ENCODE measurements at regions not wholly inside any gene's neighbourhood (a gene's known extent, or its start where the extent isn't known, plus 50 kb on each side); places are given as distances from the start of the nearest gene placed in this dataset.
"Not testable (repeated sequence)": the region's sequence is repeated elsewhere in the genome, so short reads cannot be mapped to it uniquely, and the experiment has no call there.

DNA sequence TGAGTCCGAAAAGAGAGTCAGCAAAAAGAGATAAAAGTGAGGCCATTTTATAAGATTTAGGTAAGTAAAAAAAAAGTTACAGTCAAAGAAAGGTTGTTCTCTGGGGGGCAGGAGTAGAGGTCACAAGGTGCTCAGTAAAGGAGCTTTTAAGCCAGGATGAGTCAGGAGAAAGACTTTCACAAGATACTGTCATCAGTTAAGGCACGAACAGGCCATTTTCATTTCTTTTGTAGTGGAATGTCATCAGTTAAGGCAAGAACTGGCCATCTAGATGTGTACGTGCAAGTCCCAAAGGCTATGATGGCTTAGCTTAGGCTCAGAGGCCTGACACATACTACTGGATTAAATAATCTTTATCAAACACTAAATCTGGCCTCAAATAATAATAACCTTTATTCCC lies 1207.3 kb upstream of the FAM98A start:
- DNase-seq = no peak

DNA sequence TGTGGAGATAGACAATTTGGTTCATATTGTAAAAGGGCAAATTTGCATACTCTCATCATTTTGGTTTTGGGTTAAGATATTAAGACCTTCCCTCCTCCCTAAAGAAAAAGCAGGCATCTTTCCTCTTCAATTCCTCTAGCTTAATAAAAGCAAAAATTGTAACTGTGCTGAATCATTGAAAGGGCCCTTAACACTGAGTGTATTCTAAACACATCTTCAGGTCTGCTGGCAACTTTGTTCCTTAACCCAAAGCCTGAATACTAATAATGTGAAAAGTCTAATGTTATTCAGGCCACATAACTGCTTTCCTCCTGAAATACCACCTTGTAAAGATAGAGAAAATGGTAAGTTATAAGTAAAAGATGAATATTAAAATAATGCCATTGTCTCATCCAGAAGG lies 1200.5 kb upstream of the FAM98A start:
- no peak for DNase-seq

DNA sequence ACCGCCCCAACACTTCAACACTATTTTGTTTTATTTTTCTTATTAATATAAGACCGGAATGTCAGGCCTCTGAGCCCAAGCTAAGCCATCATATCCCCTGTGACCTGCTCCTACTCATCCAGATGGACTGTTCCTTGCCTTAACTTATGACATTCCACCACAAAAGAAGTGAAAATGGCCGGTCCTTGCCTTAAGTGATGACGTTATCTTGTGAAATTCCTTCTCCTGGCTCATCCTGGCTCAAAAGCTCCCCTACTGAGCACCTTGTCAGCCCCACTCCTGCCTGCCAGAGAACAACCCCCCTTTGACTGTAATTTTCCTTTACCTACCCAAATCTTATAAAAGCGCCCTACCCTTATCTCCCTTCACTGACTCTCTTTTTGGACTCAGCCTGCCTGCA lies 1196.5 kb upstream of the FAM98A start:
- DNase-seq = not testable (repeated sequence)

DNA sequence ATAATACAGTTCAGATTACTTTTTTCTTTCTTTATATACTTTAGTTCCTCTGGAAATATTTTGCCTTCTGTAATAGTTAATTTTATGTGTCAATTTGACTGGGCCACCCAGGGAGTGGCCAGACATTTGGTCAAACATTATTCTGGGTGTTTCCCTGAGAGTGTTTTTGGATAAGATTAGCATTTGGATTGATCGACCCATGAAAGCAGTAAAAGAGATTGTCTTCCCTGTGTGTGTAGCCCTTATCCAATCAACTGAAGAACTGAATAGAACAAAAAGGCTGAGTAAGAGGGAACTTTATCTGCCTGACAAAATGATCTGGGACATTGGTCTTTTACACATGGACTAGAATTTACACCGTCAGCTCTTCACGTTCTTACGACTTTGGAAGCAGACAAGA lies 1190.1 kb upstream of the FAM98A start:
- no peak for DNase-seq

DNA sequence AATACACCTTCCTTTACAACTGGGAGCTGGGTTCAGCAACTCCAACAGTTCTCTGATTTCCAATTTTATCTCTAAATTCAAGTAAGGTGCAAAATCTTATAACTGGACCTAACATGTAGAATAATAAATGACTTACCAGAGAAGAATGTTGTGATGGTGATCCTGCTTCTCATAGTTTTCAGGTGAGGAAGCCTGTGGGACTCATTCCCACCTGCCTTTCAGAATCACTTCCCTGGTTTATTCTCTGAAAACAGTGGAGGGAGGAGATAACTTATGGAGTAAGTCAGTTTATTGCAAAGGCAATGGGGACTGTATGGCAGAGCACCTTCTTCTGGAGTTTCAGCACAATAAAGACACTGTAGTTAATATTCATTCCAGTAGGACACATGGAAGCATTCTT lies 1188.2 kb upstream of the FAM98A start:
- DNase-seq = no peak

DNA sequence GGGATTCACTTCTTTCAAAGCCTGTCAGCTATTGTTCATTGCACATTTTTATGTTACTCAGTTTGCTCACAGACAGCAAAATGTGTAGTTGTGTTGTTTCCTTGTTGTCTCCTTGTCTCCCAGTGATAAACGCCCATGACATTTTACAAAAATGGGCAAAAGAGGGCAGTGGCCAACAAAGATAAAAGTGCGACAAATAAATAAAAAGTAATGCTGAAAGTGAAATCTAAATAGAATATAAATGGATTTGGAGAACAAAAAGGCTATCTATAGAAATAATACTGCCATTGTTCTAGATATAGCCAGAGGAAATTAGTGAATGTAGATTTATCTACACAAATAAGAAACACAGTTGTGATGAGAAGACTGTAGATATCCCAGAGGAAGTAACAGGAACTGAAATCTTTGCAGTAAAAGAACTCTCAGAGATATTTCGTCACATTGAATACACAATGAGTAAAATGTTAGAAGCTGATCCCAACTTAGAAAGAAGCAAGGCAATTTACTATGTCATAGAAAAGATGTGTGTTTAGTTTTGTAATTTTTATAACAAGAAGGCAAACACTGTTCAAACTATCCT lies 1186.2 kb upstream of the FAM98A start:
- no peak for DNase-seq

DNA sequence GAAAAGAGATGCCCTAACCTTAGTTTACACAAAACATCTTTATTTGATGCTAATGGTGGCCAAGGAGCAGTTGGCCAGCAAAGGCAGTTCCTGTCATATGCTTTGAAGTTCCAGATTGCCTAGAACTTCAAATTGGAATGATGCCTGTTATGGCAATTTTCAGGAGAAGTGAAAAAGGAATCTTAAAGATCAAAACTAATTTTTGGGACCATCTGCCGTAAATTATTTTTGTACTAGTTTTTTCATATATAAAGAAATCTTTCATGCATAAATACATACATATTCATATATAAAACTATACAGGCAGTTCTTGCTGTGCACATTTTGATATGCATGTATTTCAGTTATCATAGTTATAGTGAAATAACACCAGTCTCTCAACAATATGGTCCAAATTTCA lies 1185.6 kb upstream of the FAM98A start:
- DNase-seq = no peak

DNA sequence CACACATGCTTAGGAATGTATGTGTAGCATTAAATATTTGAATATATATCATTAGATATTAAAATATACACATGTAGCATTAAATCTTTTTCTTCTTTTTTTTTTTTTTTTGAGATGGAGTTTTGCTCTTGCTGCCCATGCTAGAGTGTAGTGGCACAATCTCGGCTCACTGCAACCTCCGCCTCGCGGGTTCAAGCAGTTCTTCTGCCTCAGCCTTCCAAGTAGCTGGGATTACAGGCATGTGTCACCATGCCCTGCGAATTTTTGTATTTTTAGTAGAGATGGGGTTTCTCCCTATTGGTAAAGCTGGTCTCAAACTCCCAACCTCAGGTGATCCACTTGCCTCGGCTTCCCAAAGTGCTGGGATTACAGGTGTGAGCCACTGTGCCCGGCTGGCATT lies 1151.6 kb upstream of the FAM98A start:
- not testable (repeated sequence) for DNase-seq

DNA sequence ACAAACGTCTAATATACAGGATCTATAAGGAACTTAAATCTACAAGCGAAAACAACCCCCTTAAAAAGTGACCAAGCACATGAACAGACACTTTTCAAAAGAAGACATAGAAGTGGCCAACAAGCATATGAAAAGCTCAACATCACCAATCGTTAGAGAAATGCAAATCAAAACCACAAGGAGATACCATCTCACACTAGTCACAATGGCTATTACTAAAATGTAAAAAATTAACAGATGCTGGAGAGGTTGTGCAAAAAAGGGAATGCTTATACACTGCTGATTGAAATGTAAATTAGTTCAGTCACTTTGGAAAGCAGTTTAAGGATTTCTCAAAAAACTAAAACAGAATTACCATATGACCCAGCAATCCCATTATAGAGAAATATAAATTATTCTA lies 1148.5 kb upstream of the FAM98A start:
- DNase-seq = no peak

DNA sequence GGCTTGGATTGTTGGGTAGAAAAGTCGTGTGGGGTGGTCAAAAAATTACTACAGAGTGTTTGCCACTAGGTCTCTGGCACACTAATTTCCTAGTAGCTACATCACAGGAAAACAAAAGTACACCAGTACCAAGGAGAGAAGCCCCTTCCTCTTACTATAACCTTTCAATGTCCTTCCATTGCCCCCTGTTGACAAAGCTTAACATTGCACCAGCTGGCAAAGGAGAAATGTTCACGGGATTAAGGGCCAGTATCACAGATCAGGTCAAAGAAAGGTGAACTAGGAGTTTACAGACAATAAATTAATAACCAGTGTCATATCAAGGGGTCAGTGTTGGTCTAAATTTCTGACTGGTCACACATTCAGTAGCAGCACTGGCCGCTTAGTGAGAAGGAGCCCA lies 1139.6 kb upstream of the FAM98A start:
- DNase-seq = no peak

DNA sequence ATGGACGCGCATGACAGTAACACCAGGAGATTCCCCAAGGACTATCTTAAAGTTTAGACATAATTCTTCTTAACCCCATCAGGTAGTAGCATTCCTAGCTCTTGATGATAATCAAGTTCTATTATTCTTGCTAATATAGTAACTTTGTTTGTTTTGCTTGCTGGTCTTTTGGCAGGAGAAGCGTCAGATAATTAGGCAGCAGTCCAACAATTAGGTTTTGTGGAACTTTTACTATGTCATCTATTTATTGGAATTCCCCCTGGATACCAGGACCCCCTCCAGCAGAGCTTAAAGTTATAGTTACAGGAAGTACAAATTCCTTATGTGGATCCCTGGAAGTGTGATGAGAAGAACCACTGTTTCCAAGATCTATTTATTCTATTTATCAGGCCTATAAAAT lies 1138.0 kb upstream of the FAM98A start:
- no peak for DNase-seq

DNA sequence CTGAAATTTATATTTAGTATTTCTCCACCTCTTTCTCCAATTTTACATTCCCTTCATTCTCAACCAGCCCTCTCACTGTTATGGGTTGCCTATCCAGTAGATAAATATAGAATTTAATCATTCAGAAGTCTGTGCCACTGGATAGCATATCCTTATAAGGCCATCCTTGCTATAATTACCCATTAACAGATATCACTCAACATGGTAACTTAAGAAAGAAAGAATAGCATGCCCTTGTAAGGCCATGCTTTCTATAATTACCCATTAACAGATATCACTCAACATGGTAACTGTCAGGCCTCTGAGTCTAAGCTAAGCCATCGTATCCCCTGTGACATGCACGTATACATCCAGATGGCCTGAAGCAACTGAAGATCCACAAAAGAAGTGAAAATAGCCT lies 1137.4 kb upstream of the FAM98A start:
- no peak for DNase-seq

DNA sequence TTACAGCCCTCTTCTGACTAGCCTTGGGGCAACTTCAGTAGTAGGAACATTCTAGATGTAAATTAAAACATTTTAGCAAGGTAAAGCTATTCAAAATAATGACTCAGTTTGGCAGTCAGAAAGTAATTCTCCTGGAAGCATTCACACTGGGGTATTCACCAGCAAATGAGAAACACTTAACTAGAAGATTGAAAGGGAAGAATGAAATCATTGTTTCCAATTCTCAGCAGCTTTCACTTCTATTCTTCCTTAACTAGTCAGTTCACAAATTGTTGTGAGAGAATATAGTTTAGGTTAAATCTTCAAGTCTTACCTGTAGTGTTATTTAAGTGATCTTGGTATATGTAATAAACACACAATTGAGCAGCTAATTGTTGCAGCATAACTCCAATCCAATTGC lies 1135.6 kb upstream of the FAM98A start:
- DNase-seq = no peak

DNA sequence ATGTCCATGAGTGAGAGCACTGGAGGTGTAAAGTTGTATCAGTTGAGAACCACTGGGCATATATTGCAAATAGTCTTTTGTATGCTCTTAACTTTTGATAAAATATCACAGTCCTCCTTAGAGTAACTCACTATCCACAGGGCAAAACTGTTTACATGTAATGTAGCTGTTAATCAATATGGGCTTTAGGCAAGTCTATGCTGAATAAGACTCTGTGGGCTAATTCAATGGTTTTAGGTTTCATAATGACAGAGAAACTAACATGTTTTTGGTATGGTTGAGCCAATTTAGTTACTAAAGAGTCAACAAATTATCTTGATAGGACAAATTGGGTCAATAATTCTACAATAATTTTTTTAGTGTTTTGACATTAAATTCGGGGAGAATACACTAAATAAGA lies 1134.9 kb upstream of the FAM98A start:
- no peak for DNase-seq

DNA sequence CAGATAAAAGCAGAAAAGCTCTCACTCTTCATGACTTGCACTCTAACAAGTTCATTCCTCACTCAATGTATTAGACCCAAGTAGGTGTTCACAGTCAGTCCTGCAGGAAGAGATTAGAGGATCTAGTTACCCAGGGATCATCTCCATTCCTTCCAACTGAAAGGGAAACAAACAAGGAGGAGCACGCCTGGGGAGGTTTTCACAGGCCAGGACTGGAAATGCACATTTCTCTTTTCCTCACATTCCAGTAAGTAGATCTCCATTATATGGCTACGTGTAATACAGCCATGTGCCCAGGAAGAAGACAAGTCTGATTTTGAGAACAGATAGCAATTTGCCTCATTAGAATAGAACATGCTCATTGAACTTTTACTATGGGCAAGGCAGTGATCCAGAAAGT lies 1132.2 kb upstream of the FAM98A start:
- DNase-seq = no peak

DNA sequence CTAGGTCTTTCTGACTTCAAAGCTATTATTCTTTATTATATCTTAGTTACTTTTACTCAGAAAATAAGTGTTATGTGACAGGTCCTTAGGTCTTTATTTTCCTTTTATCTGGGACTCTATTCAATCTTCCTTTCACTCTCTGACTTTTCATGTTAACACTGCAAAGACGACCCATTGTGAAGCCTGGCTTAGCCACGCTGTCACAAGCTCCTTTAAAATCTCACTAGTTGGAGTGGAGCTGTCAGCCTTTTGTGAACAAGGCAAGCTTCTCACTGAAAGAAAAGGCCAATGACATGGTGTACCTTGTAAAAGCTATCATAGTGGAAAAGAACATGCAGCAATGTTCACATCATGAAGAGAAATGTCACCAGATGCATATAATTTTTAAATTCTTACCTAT lies 1130.7 kb upstream of the FAM98A start:
- no peak for DNase-seq

DNA sequence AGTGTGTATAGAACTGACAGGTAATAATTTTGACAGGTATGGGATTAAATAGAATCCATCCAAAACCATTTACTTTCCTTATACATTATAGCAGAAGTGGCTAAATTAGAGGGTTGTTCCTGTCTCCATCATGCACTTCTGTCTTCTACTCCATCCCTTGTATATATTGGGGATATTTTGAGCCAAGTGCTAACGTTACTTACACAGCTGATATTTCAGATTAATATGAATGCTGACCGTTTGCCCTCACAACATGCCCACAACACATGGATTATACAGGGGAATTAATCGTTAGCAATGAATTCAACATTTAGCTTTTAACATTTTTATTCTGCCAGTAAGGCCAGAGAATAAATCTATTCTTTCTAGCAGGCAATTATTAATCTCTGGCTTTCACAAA lies 1125.0 kb upstream of the FAM98A start:
- no peak for DNase-seq

DNA sequence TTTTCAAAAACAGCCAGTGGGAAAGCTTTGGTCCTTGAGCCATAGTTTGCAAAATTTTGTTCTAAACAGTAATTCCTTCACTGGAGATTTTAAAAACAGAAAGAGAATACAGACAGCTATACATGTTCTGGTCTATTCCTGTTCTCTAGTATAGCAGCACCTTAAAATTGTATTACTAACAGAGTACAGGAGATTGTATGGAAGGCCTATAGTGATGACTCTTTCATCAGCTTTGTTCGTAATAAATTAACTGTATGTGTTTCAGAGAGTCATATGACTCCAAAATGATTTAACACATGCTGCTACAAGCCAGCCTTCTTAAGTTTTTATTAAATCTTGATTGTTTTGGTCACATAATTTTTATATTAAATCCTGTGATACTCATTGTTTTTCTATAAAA lies 1124.6 kb upstream of the FAM98A start:
- no peak for DNase-seq

DNA sequence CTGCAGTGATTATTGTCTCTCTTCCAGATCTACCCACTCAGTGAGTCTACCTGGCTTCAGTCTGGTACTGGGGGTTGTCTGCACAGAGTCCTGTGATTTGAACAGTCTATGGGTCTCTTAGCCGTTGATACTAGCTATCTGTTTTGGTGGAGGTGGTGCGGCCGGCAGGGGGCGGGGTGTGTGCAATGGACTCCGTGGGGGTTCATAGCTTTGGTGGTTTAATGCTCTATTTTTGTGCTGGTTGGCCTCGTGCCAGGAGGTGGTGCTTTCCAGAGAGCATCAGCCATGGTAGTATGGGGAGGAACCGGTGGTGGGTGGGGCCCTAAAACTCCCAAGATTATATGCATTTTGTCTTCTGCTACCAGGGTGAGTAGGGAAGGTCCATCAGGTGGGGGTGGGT lies 1120.1 kb upstream of the FAM98A start:
- no peak for DNase-seq

DNA sequence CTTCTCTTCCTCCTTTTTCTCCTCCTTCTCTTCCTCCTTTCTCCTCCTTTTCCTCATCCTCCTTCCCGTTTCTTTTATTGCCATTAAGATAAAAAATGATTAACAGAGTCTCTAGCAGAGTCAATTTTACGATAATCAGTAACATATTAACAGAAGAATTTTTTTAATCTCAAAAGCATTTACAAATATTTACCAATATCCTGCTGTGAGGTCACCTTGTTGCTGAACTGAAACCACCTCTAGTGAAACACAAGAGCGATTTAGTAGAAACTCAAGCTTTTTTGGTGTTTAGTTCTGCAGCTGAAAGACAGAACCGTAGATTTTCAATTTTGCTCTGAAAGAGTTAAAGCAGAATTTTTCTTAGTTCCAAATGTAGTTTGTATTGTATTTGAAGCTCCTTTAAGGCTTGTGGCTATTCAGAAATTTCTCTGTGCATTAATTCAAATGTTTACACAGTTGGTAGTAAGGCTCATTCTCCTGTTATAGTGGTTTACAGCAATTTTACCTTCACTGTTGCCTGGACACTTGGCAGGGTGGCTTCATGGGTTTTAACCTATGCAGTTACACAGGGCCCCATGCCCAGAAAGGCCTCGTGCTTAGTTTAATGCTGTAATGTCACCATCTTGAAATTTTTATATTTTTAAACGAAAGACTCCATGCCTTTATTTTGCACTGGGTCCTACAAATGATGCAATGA lies 1106.6 kb upstream of the FAM98A start:
- no peak for DNase-seq

DNA sequence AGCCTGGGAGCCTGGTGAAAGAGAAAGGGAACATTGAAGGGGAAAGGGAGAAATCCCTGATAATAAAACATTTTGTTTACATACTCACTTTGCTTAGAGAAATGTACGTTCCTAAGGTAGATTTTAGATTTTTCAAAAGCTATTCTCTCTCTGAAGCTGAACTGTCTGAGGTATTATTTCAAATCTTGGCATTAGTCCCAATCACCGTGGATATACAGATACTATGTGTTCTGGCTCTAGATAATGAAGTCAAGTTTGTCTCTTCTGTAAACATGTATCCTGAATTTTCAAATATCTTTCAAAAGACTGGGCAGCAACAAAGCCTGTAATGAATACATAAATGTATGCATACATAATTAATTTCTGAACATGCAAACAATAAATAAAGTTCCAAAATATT lies 1104.2 kb upstream of the FAM98A start:
- no peak for DNase-seq

DNA sequence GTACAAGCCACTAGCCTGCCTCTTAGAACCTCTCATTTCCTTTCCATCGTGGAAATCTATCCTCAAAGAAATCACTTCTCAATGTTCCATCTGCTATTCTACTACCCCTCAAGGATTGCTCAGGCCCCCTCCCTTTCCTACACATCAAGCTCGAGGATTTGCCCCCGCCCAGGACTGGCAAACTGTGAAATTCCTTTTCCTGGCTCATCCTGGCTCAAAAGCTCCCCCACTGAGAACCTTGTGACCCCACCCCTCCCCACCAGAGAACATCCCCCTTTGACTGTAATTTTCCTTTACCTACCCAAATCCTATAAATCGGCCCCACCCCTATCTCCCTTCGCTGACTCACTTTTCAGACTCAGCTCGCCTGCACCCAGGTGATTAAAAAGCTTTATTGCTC lies 1103.3 kb upstream of the FAM98A start:
- DNase-seq = not testable (repeated sequence)

DNA sequence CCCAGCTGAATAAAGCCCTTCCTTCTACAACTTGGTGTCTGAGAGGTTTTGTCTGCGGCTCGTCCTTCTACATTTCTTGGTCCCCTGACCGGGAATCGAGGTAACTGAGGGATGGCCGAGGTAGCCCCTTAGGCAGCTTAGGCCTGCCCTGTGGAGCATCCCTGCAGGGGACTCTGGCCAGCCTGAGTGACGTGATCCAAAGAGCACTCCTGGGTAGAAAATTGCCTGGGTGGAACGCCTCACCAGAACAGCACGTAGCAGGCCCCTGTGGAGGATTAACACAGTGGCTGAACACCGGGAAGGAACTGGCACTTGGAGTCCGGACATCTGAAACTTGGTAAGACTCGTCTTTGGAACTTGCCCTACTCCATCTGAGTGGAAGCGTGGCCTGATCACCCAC lies 1078.5 kb upstream of the FAM98A start:
- not testable (repeated sequence) for DNase-seq

DNA sequence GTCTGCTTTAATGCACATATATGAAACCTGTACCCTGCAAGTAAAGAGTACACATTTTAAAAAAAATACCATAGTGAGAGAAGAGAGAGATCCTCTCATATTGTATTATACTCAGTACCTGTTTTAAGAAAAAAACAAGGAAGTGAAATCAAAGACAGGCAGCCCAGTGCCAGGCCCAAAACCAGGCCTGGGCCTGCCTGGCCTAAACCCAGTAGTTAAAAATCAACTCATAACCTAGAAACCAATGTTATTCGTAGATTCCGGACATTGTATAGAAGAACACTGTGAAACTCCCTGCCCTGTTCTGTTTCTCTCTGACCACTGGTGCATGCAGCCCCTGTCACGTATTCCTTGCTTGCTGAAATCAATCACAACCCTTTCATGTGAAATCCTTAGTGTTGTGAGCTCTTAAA lies 1078.0 kb upstream of the FAM98A start:
- DNase-seq = not testable (repeated sequence)

DNA sequence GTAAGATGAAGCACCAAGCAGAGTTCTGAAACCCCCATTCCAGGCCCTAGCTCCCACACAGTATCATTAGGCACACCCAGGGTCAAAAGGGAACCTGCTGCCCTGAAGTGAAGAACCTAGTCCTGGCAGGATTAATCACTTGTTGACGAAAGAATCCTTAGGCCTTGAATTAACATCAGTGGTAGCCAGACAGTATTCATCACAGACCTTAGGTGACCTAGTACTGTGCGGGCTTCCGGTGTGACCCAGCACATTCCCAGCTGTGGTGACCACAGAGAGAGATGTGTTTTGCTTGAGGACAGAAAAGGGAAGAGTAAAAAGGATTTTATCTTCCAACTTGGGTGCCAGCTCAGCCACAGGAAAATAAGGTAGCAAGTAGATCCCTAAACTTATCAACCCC lies 1071.4 kb upstream of the FAM98A start:
- no peak for DNase-seq

All from T1000 (cell line).